C4-2B (cell line): ENCODE measurements at regions not wholly inside any gene's neighbourhood (a gene's known extent, or its start where the extent isn't known, plus 50 kb on each side); places are given as distances from the start of the nearest gene placed in this dataset.

Source experiments
- ZFX ChIP-seq: fragments of 450-650 bp; IDR thresholded peaks from 2 replicates; pipeline ENCODE4 v1.6.1; 2017
- TF ChIP-seq, protein P1 (sequence below): fragments of 450-650 bp; conservative IDR thresholded peaks from 2 replicates; pipeline ENCODE4 v1.5.1; 2017; ENCODE audit warnings: mild to moderate bottlenecking

DNA sequence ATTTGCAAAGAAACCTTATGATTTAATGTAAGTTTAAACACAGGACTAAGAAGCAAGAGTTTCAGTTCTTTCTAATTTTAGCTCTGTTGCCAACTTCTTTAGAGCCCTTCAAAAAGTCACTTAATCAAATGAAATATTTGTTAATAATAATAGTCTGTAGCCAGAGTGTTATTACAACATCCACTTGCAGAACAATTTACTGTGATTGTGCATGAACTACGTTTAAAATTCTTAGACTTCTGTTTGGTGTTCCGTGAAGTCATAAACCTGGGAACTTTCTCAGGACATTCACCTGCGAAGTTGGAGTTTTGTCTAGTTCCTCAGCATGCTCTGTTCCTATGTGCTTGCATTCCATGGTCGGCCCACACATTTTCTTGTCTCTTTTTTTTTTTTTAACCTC lies 244.0 kb upstream of the AVPR1A start:
- TF ChIP-seq, protein P1, sequence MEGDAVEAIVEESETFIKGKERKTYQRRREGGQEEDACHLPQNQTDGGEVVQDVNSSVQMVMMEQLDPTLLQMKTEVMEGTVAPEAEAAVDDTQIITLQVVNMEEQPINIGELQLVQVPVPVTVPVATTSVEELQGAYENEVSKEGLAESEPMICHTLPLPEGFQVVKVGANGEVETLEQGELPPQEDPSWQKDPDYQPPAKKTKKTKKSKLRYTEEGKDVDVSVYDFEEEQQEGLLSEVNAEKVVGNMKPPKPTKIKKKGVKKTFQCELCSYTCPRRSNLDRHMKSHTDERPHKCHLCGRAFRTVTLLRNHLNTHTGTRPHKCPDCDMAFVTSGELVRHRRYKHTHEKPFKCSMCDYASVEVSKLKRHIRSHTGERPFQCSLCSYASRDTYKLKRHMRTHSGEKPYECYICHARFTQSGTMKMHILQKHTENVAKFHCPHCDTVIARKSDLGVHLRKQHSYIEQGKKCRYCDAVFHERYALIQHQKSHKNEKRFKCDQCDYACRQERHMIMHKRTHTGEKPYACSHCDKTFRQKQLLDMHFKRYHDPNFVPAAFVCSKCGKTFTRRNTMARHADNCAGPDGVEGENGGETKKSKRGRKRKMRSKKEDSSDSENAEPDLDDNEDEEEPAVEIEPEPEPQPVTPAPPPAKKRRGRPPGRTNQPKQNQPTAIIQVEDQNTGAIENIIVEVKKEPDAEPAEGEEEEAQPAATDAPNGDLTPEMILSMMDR = no peak
- no peak for TF ChIP-seq ZFX
